HG03103 (cell line): ENCODE measurements at regions not wholly inside any gene's neighbourhood (a gene's known extent, or its start where the extent isn't known, plus 50 kb on each side); places are given as distances from the start of the nearest gene placed in this dataset.
A peak's percentile ranks its signal among the peaks of the same experiment; 100 is the strongest.

Source experiments
- ATAC-seq: cut with Tn5 transposase; IDR thresholded peaks from one replicate; pipeline ENCODE4 v1.9.1; 2021; ENCODE audit warnings: low read depth; ENCODE audit not compliant: unreplicated experiment

DNA sequence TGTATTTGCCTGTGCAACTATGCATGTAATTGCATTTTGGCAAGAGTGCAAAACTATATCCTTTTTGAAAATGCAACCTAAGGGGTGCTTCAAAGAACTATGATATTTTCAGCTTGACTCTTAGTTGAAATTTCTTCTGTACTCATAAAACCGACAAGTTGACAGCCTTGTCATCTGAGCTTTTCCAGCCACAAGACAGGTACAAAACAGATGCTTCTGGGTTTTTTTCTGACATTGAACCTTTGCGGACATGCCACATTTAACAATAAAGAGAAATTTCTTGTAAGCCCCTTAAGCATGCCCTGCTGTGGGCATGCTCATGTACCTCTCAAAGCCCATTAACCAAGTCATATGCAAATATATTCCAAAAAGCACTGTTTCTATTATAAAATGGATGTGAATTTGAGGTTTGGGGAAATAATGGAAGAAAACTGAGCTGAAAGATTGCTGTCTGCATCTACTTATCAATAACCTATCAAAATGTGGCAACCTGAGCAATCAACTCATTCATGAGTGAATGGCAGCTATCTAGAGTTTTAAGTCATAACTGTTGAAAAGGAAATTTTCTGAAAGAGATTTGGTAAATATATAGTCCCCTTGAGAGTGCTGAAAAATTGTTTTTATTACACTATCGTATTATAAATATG lies 1117.0 kb upstream of the LRRTM3 start:
- ATAC-seq: no peak

DNA sequence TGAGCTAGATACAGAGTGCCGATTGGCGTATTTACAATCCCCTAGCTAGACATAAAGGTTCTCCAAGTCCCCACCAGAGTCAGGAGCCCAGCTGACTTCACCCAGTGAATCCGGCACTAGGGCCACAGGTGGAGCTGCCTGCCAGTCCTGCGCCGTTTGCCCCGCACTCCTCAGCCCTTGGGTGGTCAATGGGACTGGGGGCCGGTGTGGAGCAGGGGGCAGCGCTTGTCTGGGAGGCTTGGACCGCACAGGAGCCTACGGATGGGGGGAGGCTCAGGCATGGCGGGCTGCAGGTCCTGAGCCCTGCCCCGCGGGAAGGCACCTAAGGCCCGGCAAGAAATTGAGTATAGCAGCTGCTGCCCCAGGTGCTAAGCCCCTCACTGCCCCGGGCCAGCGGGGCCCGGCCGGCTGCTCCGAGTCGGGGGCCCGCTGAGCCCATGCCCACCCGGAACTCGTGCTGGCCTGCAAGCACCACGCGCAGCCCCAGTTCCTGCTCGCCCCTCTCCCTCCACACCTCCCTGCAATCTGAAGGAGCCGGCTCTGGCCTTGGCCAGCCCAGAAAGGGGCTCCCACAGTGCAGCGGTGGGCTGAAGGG lies 1113.8 kb upstream of the LRRTM3 start:
- ATAC-seq: no peak

DNA sequence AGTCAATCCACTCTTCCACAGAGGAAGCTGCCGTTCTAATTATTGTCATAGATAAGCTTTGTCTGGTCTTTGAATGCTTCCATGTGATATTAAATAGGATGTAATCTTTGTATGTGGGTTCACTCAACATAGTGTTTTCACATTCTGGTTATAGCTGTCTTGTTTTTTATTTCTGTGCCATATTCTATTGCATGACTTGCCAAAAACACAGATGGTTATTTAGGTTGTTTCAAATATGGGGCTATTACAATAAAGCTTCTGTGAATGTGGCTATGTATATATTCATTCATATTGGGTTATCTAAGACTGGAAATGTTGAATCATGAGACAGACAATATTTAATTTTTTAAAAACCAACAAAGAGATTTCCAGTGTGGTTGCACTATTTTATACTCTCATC lies 1109.3 kb upstream of the LRRTM3 start:
- ATAC-seq: no peak

DNA sequence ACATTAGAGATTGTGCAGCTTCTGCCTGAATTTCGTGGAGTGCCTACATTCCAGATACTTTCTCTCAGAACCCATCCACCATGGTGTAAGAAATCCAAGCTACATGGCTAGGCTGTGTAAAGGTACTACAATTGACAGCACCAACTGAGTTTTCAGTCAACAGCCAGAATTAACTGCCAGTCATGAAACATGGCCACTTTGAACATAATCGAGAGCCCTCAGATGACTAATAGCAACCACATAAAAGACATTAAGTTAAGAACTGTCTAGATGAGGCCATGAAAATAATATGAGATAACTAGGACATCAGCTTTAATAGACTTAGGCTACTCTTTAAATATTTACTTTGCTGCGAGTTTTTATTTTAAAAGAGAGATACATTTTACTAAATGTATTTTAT lies 1106.8 kb upstream of the LRRTM3 start:
- ATAC-seq: no peak

DNA sequence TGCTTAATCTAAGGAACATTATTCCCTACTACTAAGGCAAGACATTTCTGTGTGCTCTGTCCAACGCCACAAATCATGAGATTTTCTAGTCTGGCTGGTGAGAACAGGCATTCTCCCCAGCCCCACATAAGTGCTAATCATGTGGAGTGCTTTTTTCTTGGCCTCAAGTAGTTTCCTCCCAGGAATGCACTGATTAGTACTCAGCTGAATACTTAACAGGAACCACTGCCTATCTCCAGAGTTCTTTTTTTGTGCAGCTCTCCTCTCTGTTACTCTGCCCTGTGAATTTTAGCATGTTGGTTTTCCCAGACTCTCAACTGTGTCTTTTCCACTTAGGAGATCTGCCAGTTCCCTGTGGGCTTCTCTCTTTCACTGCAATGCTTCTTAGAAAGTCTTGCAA lies 1098.5 kb upstream of the LRRTM3 start:
- no peak for ATAC-seq

DNA sequence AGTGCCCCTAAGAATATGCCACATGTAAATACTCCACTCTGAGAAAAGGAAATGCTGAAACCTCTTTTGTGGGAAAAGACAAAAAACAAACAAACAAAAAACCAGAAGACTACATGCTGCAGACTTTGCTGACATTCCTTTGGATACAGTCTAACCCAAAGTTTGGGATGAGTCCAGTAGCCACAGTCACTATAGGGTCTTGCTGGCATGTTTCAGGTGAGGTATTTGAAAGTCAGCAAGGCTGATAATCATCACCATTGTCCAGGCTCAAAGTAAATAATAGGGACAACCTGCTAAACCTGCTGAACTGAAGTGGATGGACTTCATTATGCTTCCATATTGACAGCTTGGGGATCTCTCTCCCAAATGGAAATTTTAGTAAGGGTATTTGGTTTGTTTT lies 1087.0 kb upstream of the LRRTM3 start:
- no peak for ATAC-seq

DNA sequence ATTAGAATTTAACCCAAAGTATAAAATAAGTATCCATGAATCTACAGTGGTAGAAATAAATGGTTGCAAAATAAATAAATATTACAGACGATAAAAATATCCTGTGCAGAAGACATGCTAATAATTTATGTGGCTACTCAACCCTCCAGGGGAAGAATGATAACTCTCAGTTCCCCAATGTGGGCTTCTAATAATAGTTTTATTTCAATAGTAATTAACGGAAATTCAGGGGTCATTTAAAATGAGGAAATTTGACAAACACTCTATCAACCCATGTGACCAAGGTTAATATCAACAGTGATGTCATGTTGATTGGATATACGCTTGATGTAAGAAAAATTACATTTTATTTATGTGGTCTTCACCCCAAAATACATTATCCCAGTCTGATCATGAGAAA lies 1082.6 kb upstream of the LRRTM3 start:
- ATAC-seq: no peak

DNA sequence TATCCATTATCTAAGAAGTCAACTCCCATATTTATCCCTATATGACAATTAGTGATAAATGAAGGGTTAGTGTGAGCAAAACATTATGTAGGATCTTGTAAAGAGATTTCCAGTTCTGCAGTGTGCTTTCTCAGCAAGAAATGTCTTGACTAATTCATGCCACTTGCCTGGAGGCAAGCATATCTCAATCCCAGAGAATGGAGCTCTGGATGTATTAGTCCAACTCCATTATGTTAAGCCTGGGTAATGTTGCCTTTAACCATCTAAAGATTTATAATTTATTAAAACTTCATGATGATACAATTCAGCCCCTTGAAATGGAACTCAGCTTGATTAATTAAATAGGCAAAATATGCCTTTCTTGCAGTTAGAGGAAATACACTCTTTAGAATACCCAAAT lies 1079.9 kb upstream of the LRRTM3 start:
- no peak for ATAC-seq

DNA sequence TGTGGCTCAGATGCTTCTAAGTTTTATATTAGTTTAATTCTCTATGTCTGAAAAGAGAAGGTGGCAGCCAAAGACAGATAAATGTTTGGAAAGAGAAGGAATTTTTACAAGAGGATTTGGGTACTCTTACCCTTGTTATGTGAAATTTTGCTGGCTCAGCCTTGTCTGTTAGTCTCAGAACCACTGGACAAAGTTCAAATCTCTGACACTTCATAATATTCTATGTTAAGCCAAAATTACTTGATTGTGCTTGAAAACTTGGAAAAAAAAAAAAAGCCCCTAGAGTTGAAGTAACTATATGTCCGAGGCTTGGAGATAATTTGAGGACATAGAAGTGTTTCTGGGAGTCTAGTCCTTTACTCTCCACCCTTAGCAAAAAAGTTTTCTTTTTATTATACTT lies 1079.3 kb upstream of the LRRTM3 start:
- no peak for ATAC-seq

DNA sequence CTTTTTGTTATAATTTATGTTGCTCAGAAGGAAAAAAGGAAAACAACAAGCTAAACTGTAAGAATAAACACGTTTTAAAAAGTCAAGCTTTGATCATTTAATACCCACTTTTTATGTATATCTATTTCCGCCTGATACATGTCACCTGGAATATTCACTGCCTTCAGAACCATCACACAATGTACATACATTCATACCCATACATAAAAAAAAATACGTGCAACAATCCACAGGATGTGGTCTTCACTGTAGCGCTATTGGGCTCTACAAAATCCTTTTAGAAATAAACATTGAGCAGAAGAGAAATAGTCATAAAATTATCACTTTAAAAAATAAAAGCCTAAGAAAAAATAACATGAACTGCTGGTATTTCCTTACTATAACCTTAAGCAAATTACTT lies 1078.9 kb upstream of the LRRTM3 start:
- no peak for ATAC-seq

DNA sequence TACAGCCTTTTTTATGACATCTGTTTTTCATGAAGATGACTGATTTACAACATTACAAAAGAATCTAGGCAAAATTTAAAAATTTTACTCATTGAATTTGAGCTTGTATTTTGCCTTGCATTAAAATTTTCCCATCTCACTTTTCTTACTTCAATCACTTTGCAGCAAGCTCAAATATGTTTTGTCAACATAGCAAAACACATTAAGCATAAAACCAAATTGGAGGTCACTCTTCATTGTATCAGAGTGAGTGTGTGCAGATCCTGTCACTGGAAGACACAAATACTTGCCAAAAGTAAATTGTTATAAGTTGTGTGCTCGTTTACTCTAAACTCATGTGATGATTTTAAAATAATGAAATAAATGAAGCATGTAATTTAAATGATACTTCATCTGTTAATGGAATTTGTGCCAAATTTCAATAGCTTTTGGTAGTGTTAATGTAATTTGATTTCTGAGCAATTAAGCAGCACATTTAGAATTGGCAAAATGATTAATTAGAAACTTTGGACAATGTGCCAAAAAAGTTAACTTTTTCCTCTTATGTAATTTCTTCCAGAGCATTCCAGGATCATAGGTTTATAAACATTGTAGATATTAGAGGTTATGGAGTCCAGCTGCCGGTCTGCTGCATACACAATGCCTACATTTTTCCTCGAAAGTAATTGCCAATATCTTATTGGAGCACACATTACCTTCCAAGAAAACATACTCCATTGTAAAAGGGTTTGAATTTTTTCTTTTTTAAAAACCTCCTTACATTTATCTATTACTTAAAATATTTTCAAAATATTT lies 1078.2 kb upstream of the LRRTM3 start:
- no peak for ATAC-seq

DNA sequence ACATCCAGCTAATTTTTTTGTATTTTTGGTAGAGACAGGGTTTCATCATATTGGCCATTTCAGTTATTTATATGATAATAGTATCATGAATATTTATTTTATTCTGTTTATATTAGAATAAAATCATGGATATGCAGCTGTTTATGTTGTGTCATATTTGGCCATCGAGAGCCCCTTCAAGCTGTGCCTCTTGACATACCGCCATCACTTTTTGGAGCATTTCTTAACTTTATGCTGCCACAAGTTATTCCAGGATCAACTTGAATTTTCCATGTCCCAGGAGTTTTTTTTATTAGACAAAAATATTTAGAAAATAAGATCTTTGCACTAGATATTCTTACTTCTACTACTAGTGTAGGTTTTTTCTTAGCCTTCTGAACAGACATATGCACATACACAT lies 1067.0 kb upstream of the LRRTM3 start:
- ATAC-seq: no peak

DNA sequence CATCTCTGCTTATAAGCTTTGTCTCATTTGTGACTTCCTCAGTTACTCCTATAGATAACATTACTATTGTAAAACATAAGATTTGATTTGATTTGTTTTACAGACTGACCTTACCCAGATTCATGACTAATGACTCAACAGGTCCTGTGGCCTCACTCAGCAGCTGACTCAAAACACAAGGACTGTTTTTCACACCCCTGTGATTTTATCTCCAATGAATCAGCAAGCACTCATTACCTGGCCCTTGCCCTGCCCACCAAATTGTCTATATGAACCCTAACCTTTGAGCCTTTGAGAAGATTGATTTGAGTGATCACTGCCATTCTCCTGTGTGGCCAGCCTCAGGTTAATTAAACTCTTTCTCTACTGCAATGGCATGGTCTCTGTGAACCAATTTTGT lies 1064.6 kb upstream of the LRRTM3 start:
- ATAC-seq: peak; percentile 77
